ENCODE measurements at regions not wholly inside any gene's neighbourhood (a gene's known extent, or its start where the extent isn't known, plus 50 kb on each side); places are given as distances from the start of the nearest gene placed in this dataset.

DNA sequence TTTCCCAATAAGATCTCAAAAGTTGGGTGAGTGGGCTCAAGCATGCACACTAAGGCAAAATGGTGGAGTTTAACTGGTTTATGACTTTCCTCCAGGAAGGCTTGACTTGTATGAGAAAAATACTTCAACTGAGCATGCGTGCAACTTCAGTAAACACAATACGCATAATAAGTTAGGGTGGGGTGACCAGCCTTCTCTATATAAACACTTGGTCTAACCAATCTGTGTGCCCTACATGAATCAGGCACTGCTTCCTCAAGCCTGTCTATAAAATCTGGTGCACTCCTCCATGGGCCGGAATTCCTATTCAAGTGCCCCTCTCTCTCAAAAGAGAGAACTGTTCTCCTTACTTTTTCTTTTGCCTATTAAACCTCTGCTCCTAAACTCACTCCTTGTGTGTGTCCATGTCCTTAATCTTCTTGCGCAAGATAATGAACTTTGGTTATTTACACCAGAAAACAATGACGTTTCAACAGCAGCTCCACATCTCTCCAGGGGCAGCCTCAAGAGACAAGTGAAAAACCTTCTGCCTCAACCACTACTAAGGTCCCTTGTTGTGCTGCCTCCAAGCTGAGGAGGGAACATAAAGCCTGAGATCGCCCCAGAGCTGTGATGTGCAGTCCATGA lies 352.6 kb downstream of the CAAP1 start:
- WGBS, 2 donors = 89 to 92% methylated on average over 6 of the region's 6 CpGs
- DNase-seq (ENCODE audit: low spot score in 2 of 2) = no peak
- intact Hi-C loops (cut with DNase I; ENCODE audit: low total_unique reads) = no loop called here
- no peak overlapping the region for H3K4me3 ChIP-seq (ENCODE audit: low read depth, poor library complexity, severe bottlenecking)
- no peak for TF ChIP-seq POLR2A (IDR thresholded peaks at IDR 0.05)
- TF ChIP-seq, protein P1, sequence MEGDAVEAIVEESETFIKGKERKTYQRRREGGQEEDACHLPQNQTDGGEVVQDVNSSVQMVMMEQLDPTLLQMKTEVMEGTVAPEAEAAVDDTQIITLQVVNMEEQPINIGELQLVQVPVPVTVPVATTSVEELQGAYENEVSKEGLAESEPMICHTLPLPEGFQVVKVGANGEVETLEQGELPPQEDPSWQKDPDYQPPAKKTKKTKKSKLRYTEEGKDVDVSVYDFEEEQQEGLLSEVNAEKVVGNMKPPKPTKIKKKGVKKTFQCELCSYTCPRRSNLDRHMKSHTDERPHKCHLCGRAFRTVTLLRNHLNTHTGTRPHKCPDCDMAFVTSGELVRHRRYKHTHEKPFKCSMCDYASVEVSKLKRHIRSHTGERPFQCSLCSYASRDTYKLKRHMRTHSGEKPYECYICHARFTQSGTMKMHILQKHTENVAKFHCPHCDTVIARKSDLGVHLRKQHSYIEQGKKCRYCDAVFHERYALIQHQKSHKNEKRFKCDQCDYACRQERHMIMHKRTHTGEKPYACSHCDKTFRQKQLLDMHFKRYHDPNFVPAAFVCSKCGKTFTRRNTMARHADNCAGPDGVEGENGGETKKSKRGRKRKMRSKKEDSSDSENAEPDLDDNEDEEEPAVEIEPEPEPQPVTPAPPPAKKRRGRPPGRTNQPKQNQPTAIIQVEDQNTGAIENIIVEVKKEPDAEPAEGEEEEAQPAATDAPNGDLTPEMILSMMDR (IDR thresholded peaks at IDR 0.05) = no peak

DNA sequence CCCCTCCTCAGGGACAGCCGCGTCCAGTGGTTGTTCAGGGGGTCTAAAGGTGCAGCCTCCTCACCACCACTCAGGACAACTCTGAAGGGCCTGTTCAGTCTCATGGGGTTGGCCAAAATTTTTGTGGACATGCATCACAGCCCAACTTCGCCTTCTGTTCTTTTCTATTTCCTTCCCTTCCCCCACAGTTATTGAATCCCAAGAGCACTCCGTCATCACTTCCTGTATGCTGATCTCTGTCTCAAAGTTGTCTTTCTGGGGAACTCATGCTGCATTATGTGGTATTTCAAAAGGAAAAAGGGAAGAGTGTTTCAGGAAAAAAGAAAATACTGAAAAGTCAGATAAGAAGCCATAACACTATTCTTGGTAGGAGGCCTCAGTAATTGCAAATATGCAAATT lies 355.4 kb downstream of the CAAP1 start:
- intact Hi-C loops (cut with DNase I; ENCODE audit: low total_unique reads) = no loop called here
- DNase-seq (ENCODE audit: low spot score in 2 of 2) = no peak
- TF ChIP-seq POLR2A (IDR thresholded peaks at IDR 0.05) = no peak
- TF ChIP-seq, protein P1 (IDR thresholded peaks at IDR 0.05) = no peak
- no peak overlapping the region for H3K4me3 ChIP-seq (ENCODE audit: low read depth, poor library complexity, severe bottlenecking)
- 69 to 77% methylated on average over 4 of the region's 4 CpGs for WGBS, 2 donors

DNA sequence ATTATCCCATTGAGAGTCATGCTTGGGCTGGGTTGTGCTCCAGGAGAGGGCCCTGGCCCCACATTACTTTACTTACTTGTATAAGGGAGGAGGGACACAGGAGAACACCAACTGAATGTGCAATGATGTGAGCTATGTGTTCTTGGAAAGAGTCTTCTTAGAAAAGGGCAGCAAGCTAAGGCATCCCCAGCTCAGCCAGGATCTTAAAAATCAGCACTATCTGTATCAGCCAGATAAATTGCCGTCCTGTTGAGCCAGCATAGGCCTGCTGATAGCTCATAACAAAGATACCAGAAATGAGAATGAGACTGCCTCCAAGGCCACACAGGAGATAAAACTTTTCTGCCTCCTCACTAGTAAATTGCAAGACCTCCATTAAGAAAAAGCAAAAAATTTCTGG lies 357.5 kb downstream of the CAAP1 start:
- TF ChIP-seq, protein P1 (IDR thresholded peaks at IDR 0.05) = no peak
- TF ChIP-seq POLR2A (IDR thresholded peaks at IDR 0.05) = no peak
- intact Hi-C loops (cut with DNase I; ENCODE audit: low total_unique reads) = no loop called here
- DNase-seq (ENCODE audit: low spot score in 2 of 2) = no peak
- WGBS, 2 donors = 67 to 77% methylated on average over 1 of the region's 1 CpG
- no peak overlapping the region for H3K4me3 ChIP-seq (ENCODE audit: low read depth, poor library complexity, severe bottlenecking)

DNA sequence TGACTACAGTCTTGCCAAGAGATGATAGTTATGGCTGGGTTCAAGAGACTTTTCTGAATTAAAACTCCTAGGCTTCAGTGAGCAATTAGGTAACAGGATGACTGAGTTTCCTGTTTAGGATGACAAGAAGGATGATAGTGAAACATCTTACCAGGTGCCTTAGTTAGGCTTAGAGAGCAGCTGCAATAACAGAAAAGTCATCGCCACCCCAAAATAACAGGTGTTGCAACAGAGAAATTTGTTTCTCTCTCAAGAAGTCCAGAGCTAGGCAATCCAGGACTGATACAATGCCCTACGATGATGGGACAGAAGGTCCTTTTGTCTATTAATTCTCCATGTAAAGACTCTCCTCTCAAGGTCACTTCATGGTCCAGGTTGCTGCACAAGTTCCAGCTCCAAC lies 361.8 kb downstream of the CAAP1 start:
- WGBS, 2 donors = 89 to 93% methylated on average over 2 of the region's 2 CpGs
- no peak overlapping the region for H3K4me3 ChIP-seq (ENCODE audit: low read depth, poor library complexity, severe bottlenecking)

DNA sequence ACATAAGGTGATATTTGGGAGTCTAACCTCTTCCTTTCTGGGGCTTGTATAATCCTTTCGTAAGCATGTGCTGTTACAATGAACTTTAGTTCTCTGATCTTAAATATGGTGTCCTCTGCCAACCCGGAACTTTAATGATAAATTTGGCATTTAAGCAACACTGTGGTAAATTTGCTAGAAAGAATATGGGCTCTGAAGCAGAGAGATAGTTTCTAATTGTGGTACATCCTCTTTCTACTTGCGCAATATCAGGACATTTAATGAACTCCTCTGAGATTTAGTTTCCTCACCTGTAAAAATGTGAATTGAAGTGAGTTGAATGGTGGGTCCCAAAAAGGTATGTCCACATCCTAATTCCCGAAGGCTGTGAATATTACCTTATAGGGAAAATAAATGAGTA lies 364.7 kb downstream of the CAAP1 start:
- DNase-seq (ENCODE audit: low spot score in 2 of 2) = no peak
- 88 to 92% methylated on average over 4 of the region's 4 CpGs for WGBS, 2 donors
- intact Hi-C loops (cut with DNase I; ENCODE audit: low total_unique reads) = no loop called here
- H3K4me3 ChIP-seq (ENCODE audit: low read depth, poor library complexity, severe bottlenecking) = no peak overlapping the region
- no peak for TF ChIP-seq POLR2A (IDR thresholded peaks at IDR 0.05)
- TF ChIP-seq, protein P1 (IDR thresholded peaks at IDR 0.05) = no peak

More for the DNA sequence above, 361.8 kb downstream of the CAAP1 start:
- no peak for DNase-seq (ENCODE audit: low spot score in 2 of 2)
- TF ChIP-seq POLR2A (IDR thresholded peaks at IDR 0.05) = no peak
- TF ChIP-seq, protein P1 (IDR thresholded peaks at IDR 0.05) = no peak
- intact Hi-C loops (cut with DNase I; ENCODE audit: low total_unique reads) = no loop called here

DNA sequence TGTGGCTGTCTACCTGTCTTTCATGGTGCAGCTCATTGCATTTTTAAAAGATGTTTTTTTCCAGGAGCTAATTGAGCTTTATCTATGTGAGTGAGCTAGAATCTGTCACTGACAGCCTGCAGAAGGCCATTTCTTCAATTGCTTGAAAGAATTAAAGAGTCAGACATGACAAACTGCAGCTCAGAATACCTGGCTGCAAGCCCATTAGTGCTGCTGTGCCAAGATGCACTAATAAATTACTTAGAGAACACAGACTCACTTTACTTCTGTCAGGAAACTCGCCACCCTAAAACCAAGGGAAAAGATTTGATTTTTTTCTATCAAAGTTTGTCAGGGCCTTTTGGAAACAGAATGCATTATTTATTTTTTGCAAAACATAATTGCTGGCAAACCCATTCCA lies 368.3 kb downstream of the CAAP1 start:
- intact Hi-C loops (cut with DNase I; ENCODE audit: low total_unique reads) = no loop called here
- whole genome bisulfite sequencing, 2 donors = 4 to 9% methylated on average over 1 of the region's 1 CpG
- DNase-seq (ENCODE audit: low spot score in 2 of 2) = peak in 1 of 2 donors; percentile 16
- no peak overlapping the region for H3K4me3 ChIP-seq (ENCODE audit: low read depth, poor library complexity, severe bottlenecking)
- TF ChIP-seq POLR2A (IDR thresholded peaks at IDR 0.05) = no peak
- TF ChIP-seq, protein P1 (IDR thresholded peaks at IDR 0.05) = no peak

All from lower leg skin (tissue), 4 donors.